HG02852 (cell line): ENCODE measurements at regions not wholly inside any gene's neighbourhood (a gene's known extent, or its start where the extent isn't known, plus 50 kb on each side); places are given as distances from the start of the nearest gene placed in this dataset.
"Not testable (repeated sequence)": the region's sequence is repeated elsewhere in the genome, so short reads cannot be mapped to it uniquely, and the experiment has no call there.

Source experiments
- ATAC-seq: cut with Tn5 transposase; IDR thresholded peaks from one replicate; pipeline ENCODE4 v1.9.1; 2021; ENCODE audit warnings: mild to moderate bottlenecking, moderate library complexity; ENCODE audit not compliant: unreplicated experiment

- no peak for ATAC-seq
Measured at GRCh38 chr10:52477305-52477704, 163.2 kb downstream of the DKK1 start.

GRCh38 chr10:52479567-52479966 is 165.5 kb downstream of the DKK1 start:
- no peak for ATAC-seq

GRCh38 chr10:52481986-52482555 is 168.0 kb downstream of the DKK1 start:
- no peak for ATAC-seq

- peak; percentile 75 for ATAC-seq
Measured at GRCh38 chr10:52483587-52483986, 169.5 kb downstream of the DKK1 start.

- no peak for ATAC-seq
Measured at GRCh38 chr10:52484206-52485065, 170.4 kb downstream of the DKK1 start.

- no peak for ATAC-seq
Measured at GRCh38 chr10:52485462-52485861, 171.4 kb downstream of the DKK1 start.

- ATAC-seq, result no peak
Measured at GRCh38 chr10:52486840-52487611, 172.9 kb downstream of the DKK1 start.

- ATAC-seq, result no peak
Measured at GRCh38 chr10:52488606-52489485, 174.8 kb downstream of the DKK1 start.

GRCh38 chr10:52491246-52491995 is 177.3 kb downstream of the DKK1 start:
- no peak for ATAC-seq

GRCh38 chr10:52499281-52499680 is 185.2 kb downstream of the DKK1 start:
- no peak for ATAC-seq

GRCh38 chr10:52500476-52500875 is 186.4 kb downstream of the DKK1 start:
- ATAC-seq, result no peak

GRCh38 chr10:52502237-52502636 is 188.2 kb downstream of the DKK1 start:
- ATAC-seq, result no peak

GRCh38 chr10:52505341-52505740 is 191.3 kb downstream of the DKK1 start:
- ATAC-seq, result not testable (repeated sequence)

- ATAC-seq, result no peak
Measured at GRCh38 chr10:52514481-52514880, 200.4 kb downstream of the DKK1 start.

GRCh38 chr10:52517012-52517411 is 202.9 kb downstream of the DKK1 start:
- ATAC-seq, result no peak

GRCh38 chr10:52523696-52524095 is 209.6 kb downstream of the DKK1 start:
- ATAC-seq, result no peak

- ATAC-seq, result no peak
Measured at GRCh38 chr10:52525761-52526160, 211.7 kb downstream of the DKK1 start.

GRCh38 chr10:52526251-52526823 is 212.3 kb downstream of the DKK1 start:
- ATAC-seq, result no peak

- ATAC-seq, result no peak
Measured at GRCh38 chr10:52532650-52533290, 218.7 kb downstream of the DKK1 start.
